ENCODE measurements at regions not wholly inside any gene's neighbourhood (a gene's known extent, or its start where the extent isn't known, plus 50 kb on each side); places are given as distances from the start of the nearest gene placed in this dataset.
A peak's percentile ranks its signal among the peaks of the same experiment; 100 is the strongest.

DNA sequence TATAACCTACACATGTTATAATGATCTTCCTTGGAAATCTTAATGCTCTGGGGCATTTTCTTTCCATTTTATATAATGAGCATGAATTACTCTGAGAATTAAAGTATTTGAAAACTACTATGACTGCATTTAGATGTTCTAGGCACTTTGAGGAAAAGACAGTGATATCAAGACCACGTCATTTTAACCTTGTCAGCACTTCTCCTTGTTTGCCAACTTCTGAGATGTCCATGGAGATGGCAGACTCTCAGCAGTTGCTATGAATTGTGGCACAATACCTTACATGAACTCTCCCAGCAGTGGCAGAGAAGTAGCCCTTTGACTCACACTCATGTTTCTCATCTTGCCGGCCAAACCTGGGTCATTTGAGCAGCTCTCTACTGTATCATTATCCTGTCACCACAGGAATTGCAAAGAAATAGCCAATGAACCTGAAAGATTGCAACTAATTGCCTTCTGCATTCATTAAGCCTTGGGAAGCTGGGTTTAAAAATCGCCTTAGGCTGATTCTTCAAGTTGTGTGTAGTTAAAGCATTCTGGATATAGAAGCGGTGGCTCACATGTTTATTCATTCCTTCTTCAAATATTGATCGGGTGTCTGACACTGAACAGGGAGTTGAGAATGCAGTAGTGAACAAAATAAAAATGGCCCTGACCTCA, 272.2 kb upstream of the CFAP20DC start:
- DNase-seq = no peak

DNA sequence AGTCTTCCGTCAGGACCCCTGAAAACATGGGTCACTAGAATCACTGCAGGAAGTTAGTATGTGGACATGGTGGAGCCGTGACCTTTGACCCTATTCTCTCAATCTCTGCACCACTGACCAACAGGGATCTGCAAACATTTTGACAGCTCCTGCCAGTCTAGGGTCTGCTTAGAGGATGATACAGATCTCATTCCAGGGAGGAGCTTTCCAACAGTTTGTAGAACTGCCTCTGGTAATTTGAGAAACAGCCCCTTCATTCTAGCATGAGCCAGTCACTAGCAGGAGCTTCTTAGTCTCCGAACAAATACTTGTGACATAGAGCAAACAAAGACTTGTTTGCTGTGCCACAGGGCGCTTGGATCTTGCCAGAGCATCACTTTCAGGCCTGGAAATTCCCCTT, 270.3 kb upstream of the CFAP20DC start:
- peak; percentile 74 for DNase-seq

DNA sequence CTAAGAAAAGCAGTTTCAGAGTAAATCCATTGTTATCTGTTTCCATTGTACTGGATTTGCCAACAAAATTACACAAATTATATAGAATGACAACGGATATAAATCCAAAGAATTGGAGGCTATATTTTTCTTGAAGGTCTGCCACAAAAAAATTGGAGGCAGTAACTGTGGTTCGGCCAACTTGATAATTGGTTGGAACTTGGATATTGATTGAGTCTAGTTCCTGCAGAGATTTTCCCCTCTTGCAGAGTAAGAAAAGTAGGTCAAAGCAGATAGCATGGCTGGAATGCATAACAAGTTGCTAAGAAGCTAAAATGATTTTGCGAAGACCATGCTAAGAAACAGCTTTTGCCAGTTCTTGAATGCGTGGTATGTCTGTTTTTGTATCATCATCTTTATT, 269.6 kb upstream of the CFAP20DC start:
- DNase-seq = no peak

DNA sequence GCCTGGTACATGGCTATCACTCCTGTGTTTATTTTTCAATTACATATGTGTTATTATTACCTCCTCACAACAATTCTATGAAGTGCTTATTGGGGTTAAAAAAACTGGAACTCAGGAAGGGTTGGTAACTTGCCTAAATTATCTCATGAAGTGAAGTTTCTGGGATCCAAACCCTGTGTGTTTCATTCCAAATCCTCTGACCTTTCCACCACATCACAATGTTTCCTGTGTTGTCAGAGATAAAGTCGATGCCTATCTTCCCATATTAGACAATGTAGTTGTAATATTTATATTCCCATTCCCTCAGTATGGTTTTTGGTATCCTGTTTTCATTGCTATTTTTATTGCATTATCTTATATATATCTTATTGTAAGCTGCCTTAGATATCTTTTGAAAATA, 269.1 kb upstream of the CFAP20DC start:
- no peak for DNase-seq

DNA sequence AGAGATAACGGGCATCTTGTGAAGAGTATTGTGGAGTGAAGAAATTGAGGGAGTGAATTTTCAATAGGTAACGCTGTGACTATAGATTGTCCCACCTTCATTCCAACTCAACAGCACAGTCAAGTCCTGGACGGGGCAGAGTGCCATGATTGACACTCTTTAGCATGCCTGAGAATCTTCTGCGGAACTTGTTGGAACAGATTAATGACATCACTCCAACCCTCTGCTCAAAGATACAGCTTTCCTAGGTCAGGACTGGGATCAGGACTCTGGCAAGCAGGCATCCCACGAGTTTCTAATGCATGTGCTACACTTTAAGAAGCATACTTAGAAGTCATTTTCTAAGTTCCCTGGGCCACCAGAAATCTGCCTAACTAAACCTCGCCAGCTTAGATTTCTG, 267.6 kb upstream of the CFAP20DC start:
- DNase-seq = no peak

DNA sequence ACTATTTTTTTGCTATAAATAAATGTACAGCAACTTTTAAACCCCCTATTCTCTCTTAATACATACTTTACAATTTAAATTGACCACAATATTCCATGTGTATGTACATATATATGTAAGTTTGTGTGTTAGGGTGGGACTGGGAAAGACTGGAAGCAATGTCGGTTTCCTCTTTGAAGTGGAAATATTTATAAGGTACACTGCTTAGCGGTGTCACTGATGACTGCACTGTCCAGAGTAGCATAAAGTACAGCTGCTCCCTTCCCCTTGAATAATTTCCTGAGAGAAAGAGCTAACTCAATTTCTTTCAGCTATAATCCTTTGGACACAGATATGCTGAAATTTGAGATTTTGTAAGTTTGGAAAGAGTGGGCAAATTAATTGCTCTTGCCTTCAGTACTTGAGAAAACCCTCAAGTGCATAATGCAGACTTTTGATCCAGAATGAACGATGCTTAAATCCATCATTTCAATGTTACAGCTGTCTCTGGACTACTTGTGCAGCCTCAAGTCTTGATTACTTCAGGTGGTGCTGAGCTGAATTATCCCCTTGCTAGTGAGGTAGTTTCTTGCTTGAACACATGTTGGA, 267.0 kb upstream of the CFAP20DC start:
- no peak for DNase-seq

DNA sequence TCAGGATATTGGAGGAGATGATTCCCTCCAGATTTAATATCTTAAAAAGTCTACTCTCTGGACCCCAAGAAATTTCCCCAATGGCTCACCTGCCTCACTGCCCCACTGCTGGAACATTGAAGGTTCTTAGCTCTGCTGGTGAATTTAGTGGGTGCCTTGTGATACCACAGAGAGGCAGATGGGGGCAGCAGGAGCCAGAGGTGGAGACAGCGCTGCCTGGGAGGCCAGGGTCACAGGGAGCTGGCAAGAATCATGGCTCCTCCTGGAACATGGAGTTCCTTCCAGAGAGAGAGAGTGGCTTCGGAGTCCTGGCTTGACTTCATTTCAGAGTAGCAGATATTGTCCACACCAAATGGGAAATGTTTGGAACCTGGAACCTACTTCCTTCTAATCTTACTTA, 263.5 kb upstream of the CFAP20DC start:
- DNase-seq = no peak

DNA sequence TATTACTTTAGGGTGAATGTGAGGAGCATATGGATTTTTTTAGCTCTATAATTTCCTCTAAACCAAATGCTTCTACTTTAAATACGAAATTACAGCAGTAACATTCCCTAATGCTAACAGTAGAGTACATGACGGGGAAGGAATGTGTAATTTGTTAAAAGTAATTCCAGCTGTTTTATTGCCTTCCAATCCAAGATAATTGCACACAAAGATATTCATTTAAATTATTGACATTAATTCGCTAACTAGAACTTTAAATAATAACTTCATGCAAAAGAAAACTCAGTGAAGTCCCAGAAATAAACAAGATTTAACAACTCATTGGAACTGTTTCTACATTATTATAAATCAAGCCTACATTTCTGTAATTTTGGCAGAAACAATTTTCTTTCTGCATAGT, 261.4 kb upstream of the CFAP20DC start:
- DNase-seq = no peak

DNA sequence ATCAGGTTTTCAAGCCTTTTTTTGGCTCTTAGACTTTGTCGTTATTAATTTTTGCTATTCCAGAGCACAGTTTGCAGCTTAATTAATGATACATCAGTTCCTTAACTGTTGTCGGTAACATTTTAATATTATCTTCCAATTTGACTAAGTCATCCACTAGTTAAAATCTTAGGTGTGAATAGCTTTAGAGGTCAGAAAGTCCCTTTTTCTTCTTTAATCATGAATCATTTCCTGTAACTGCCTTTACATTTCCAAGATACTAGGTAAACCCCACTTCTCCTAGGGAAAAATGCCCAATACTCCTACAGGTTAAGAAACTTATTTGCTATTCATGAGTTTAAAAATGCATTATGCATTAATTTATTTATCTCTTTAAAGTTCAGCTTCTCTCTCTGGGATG, 260.9 kb upstream of the CFAP20DC start:
- DNase-seq = no peak

DNA sequence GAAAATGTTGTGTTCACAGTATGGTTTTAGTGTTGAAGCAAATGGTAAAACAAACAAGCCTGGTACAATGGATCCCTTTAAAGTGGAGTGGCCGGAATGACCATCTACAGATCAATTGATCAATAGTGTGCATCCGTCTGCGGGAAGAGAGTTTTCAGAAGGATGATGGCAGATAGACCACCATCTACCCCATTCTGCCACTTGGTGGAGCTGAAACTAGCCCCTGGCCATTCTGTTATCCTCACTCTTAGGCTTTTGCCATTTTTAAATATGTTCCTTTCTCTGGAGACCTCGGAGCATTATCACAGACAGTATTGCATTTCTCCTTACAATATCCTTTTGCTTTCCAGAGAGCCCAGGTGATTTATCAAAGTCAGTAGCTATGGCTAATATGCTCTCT, 258.9 kb upstream of the CFAP20DC start:
- DNase-seq = no peak

DNA sequence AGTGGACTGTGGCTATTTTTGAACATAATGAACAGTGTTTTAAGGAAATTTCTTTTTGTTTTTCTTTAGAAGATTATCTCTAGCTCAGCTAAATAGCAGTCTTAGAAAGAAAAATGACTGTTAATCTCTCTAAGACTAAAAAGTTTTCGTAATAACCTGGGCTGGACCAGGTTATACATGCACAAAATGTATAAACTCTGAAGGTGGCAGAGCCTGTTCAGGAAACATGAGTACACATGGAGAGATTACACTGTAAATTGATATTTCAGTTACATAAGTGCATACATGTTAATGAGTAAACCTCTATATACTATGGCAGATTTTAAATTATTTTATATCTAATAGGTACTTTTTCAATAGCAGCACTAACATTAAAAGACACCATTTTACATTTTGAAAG, 258.2 kb upstream of the CFAP20DC start:
- DNase-seq = no peak

DNA sequence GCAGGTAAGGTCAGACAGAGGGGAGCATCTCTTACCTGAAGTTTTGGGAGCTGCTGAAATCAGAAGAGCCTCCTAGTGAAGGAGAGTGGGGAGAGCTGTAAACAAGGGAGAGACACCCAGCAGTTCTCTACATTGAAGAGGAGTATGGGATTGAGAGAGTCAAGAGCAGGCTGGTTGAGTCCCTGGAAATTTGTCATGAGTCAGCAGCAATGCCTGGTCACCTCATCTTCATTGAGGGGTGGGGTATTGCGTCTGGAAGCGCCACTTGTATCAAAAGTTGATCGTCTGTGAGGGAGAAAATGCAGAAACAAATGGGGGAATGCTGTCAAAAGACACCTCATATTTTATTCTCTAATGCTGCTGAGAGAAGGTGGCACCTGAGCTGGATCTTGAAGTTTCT, 256.6 kb upstream of the CFAP20DC start:
- DNase-seq = no peak

DNA sequence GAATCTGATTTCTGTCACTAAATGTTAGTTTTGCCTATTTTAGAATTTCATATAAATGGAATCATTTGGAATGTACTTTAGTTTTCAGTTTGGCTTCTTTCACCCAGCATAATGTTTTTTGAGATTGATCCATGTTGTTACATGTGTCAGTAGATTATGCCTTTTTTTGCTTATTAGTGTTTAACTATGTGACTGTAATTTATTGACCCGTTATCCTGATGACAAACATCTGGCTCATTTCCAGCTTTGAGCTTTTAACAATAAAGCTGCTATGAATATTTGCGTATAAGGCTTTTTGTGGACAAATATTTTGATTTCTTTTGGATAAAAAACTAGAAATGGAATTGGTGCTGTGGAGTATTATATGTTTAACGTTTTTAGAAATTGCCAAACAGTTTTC, 254.5 kb upstream of the CFAP20DC start:
- DNase-seq = no peak

DNA sequence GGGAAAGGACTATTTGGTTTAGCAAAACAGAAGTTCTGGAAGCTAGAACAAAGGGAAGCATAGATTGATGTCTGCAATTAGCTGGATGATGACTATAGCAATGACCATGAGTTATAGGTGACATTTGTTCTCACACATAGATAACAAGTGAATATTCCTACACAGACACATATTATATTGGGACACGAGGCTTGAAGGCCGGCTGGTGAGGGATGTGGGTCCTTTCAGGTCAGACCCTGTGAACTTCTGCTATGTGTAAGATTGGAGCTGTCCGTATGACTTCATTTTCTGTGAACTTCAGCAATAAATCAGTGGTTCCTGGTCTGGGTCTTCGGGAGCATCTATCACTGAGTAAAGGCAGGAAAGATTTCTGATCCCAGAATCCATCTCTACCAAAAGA, 253.6 kb upstream of the CFAP20DC start:
- no peak for DNase-seq

DNA sequence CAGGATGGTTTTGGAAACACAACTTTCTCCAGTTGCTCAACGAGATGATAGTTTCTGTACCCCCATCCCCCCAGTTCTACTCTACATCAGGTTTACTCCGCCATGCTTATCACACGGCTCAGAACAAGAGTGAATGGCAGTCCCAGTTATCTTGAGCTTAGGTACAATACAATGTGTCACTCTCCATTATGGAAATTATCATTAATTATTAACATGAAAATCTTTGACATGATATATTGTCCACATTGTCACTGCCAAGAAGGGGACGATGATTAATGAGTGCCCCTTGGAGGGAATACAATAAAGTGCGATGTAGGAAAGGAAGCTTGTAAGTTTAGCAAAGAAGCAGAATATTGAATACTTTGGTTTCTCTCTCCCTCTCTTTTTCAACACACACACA, 252.6 kb upstream of the CFAP20DC start:
- DNase-seq = no peak

DNA sequence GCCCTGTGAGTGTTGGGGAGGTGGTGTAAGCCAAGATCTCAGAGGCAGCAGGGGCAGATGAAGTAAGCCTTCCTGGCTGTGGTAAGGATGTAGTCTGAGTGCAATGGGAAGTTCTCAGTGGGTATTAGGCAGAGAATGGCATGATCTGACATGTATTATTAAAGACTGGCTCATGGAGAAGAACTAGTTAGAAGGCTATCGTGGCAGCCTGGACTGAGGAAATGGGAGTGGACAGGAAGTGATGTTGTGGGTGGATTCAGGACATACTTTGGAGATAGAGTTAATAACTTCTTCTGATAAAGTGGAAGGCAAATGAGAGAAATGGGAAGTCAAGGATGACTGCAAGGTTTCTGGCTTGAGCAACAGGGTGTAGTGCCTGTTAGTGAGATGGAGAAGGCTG, 250.9 kb upstream of the CFAP20DC start:
- DNase-seq = no peak

DNA sequence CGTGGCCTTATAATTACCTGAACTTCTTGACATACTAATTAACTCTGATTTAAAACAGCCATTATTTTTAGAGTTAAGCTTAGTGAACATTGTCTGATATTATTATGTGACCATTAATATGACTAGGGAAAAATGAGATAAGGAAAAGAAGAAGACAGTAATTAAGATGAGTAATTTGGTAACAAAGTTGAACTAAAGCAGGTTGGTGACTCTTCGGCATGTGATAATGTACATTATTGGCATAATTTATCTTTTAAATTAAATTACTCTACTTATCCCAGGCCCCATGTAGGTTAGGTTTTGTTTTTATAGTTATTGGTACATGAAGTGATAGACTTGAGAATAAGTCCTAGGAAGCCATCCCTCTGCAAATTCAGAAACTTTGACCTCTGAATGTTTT, 249.7 kb upstream of the CFAP20DC start:
- no peak for DNase-seq

DNA sequence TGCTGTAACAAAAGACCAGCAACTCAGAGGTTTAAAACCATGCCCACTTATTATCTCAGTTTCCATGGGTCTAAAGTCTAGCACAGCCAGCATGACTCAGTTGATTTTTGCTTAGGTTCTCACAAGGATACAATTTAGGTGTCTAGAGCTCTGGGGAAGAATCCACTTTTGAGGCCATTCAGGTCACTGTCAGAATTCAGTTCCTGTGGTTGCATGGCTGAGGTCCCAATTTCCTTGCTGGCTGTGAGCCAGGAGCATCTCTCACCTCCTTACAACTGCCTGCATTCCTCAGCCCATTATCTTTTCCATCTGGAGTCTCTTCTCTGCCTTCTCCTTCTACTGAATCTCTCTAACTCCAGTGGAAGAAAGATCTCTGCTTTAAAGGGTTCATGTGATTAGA, 240.5 kb upstream of the CFAP20DC start:
- no peak for DNase-seq

DNA sequence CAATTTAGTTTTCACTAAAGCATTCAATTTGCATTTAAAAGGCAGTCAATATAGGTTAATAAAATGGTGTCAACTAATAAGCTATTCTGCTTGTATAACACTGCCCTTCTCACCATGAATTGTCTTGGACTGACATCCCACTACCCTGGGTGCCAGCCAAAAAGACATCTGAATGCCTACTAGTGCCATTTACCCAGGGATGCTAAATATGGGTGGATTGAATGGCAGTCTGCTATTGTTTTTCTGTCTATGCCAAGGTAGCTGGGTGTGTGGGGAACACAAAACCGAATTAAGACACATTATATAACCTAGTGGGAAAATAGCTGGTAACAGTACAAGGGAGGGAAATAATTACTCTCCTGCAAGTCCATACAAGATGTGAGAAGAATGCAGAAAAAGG, 240.0 kb upstream of the CFAP20DC start:
- no peak for DNase-seq

DNA sequence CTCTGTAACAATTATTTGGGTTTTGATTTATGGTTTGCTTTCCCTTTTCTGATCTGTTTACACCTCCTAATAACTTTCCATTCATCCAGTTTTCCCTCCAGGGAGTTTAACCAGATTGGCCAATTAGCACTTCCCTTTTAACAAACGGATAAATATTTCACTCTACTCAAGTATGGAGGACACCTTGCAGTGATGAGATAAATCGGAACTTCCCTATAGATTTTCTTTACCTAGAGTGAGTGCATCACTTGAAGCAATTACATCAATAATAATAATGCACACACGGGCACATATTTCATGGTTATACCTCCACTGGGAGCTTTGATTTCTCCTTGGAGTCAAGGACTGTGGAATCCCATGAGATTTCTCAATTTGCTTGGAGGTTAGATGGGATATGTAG, 239.1 kb upstream of the CFAP20DC start:
- DNase-seq = no peak

DNA sequence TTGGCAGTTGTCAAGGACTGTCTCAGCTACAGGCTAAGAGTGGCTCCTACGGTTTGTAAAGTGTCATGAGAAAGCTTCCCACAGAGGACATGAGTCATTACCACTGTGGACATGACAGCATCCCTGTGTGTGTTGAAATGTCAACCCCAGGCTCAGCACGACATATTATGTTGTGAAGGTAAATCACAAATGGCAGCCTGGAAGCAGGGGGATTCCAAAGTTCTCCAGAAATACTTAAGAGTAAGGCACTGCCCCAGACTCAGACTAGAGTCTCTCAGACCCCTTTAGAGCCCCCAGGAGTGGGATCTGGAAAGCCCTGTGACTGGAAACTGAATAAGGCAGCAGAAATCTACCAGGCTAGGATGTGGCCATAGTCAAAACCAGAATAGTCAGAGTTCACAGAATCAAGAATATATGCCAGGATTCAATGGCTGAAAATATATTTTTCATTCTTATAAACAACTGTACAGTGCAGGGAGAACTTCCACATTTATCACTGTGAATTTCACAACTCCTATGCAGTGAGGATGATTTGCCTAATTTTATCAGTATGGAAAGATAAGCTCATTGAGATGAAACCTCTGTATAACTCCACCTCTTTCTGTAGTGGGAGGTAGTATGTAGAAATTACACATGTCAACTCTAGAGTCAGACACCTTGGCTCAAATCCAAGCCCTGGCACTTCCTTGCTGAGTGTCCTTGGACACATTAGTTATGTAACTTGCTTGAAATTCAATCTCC, 237.1 kb upstream of the CFAP20DC start:
- no peak for DNase-seq

DNA sequence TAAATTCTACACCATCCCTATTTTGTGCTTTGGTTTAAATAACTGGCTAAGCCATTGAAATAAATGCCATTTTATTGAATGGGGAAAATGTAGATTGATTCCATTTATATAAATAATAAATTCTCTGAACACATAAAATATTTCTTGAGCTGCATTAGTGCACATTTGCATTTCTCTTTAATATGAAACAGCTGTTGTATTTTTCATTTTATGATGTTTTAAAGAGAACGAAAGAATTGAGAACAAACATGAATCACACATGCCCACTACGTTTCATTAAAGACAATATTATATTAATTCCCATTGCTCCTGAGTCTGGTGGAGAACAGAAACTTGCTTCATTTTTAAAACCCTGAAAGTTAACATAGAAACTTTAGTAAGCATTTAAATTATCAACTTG, 235.7 kb upstream of the CFAP20DC start:
- DNase-seq = no peak

DNA sequence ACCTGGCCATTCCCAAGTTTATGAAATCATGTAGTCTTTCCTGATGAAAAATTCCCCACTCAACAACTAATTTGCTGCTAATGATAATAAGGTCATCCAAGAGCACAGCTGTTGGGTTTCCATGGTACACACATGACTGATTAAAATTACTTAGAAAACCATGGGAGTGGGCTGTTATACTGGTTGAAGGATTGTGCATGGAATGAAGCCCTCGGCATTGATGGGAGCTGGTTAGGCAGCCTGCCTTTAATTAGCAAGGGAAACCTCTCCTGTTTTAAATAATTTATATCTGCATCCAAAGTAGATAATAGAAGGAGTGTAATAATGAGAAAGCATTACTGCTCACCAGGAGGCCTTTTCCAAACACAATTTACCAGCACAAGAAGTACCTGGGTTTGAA, 235.1 kb upstream of the CFAP20DC start:
- no peak for DNase-seq

DNA sequence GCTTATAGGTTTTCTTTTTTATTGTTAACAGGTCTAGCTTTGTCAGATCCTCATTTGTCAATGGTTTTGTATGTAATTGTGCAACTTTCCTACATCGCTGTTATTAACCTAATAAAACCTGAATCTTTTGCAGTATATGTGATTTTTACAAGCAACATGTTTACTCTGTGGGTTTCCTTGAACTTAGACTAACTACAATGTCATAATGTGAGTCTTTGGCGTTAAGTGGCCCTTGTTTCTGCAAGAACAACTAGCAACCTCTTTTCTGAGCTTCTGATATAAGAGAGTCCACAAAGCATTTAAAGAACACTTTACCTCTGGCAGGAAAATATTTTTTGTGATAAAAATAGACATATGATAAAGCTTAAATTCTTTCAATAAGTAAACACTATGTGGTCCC, 230.3 kb upstream of the CFAP20DC start:
- no peak for DNase-seq

DNA sequence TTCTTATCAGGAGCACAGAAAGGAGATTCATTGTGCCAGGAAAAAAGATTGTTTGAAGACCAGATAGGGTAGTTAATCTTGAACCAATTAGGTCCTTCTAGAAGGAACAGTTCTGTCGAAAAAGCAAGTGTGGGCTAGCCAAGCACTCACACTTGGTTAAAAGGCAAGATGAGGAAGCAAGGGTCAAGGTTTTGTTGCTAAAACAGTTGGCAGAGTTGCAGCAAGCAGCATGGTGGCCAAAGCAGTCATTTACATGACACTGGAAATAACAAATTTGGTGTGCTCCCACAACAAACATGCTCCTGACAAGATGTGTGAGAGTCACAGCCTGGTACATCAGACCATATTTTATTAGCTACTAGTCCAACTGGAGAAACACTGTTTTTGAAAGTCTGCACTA, 228.0 kb upstream of the CFAP20DC start:
- no peak for DNase-seq

Data from NCI-H510A (cell line).